Duodenal mucosa (tissue), 2 donors: ENCODE measurements at regions not wholly inside any gene's neighbourhood (a gene's known extent, or its start where the extent isn't known, plus 50 kb on each side); places are given as distances from the start of the nearest gene placed in this dataset.
"Not testable (repeated sequence)": the region's sequence is repeated elsewhere in the genome, so short reads cannot be mapped to it uniquely, and the experiment has no call there.

Experiments
- H3K27ac ChIP-seq: one replicate; pipeline ENCODE4 v1.7.0; 2013; ENCODE audit warnings: low read depth, low read length
- H3K27me3 ChIP-seq, 2 donors: one replicate each; pipeline ENCODE4 v1.7.0; 2013; ENCODE audit warnings: low read length in 2 of 2, control low read depth in 1 of 2; ENCODE audit not compliant: insufficient read depth in 2 of 2, control insufficient read depth in 1 of 2
- H3K36me3 ChIP-seq, 2 donors: one replicate each; pipeline ENCODE4 v1.7.0; 2013; ENCODE audit warnings: low read length in 2 of 2, control low read depth in 1 of 2; ENCODE audit not compliant: insufficient read depth in 2 of 2, control insufficient read depth in 1 of 2
- H3K4me1 ChIP-seq, 2 donors: one replicate each; pipeline ENCODE4 v1.7.0; 2013; ENCODE audit warnings: low read length in 2 of 2, control low read depth in 1 of 2; ENCODE audit not compliant: insufficient read depth in 2 of 2, control insufficient read depth in 1 of 2
- H3K4me3 ChIP-seq, 2 donors: one replicate each; pipeline ENCODE4 v1.7.0; 2013; ENCODE audit warnings: low read length in 2 of 2, low read depth in 1 of 2
- H3K9ac ChIP-seq, 2 donors: one replicate each; pipeline ENCODE4 v1.7.0; 2013; ENCODE audit warnings: low read length in 2 of 2, low read depth in 1 of 2
- H3K9me3 ChIP-seq, 2 donors: one replicate each; pipeline ENCODE4 v1.7.0; 2013; ENCODE audit warnings: low read length in 2 of 2, control low read depth in 1 of 2; ENCODE audit not compliant: control insufficient read depth in 1 of 2

DNA sequence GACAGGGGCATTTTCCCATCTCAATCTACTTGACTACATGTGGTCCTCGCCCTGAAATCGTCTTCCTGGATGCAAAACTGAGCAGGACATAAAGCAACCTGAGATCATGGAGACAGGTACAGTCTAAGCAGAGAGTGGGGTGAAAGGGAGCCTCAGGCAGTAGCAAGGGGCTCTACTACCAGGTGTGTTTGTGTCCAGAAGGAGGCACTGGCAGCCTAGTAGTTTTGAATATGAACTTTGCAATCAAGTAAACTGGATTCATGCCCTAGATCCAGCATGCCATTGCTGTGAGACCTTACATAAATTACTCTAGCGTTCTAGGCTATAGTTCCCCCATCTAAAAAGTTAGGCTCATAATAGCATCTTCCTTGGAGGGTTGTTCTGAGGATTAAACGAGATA, 147.4 kb downstream of the TXNL1 start:
- Histone ChIP-seq H3K4me3 (no peak overlapping the region), H3K9me3 (no peaks in the 10 kb centered on the region), H3K9ac (no peak overlapping the region), H3K27me3 (no peaks in the 10 kb centered on the region), H3K4me1 (no peaks in the 10 kb centered on the region), H3K36me3 (no peaks in the 10 kb centered on the region), H3K27ac (no peak overlapping the region)

DNA sequence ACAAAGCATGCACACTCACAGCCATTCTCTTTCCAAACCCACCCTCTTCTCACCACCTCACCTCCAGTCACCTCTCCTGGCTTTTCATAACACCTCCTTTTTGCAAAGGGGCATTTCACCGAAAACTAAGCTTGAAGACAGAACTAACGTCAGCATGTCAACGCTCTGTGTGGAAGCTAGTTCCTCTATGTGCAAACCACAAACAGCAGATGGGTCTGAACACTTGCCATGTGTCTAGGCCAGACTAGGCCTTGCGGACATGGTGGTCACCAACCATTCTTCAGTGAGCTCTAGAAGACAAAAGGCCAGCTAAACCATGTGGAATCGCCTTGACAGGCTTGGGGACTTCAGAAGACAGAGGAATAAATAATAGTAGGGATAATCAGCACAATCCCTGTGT, 148.5 kb downstream of the TXNL1 start:
- Histone ChIP-seq H3K9ac (no peak overlapping the region), H3K4me3 (no peak overlapping the region), H3K4me1 (no peaks in the 10 kb centered on the region), H3K27ac (no peak overlapping the region), H3K9me3 (no peaks in the 10 kb centered on the region), H3K36me3 (no peaks in the 10 kb centered on the region), H3K27me3 (no peaks in the 10 kb centered on the region)

DNA sequence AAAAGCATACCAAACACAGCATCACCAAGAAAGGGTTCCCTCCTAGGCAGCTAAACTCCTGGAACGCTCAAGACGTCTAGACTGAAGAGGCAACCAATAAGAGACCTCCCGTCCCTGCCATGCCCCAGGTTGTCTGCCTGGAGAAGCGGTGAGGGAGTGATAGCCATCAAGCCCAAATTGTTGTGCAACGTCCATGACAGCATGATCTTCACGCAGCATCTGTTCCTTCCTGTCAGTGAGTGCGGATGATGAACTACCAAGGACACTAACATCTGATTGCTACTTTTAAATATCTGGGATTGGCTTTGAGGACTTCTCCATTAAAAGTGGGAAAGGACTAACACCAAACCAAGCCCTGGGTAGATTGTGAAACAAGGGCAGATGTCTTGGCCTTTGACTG, 149.7 kb downstream of the TXNL1 start:
- no peak overlapping the region for H3K4me3 ChIP-seq
- H3K27me3 ChIP-seq, result no peaks in the 10 kb centered on the region
- H3K9me3 ChIP-seq, result no peaks in the 10 kb centered on the region
- no peak overlapping the region for H3K9ac ChIP-seq
- H3K27ac ChIP-seq, result no peak overlapping the region
- H3K4me1 ChIP-seq, result no peaks in the 10 kb centered on the region
- H3K36me3 ChIP-seq, result no peaks in the 10 kb centered on the region

DNA sequence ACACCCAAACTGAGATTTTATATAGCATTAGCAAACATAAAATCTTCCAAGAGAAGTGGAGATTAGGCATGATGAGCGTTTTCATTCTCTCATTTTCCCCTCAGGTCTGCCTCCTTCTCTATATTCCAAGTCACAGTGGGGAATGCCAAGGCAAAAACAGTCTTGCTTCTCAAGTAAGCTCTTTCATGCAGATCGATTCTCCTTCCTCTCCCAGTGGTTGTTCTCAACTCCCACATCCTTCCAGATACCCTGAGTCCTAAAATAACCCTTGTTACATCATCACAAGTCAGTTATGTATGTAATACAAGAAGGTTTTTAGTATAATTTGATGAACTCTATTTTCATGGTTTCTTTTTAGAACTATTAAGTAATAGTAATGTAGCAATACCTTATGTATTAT, 150.6 kb downstream of the TXNL1 start:
- no peak overlapping the region for H3K4me3 ChIP-seq
- no peaks in the 10 kb centered on the region for H3K9me3 ChIP-seq
- no peak overlapping the region for H3K27ac ChIP-seq
- H3K27me3 ChIP-seq, result no peaks in the 10 kb centered on the region
- no peaks in the 10 kb centered on the region for H3K36me3 ChIP-seq
- H3K9ac ChIP-seq, result no peak overlapping the region
- H3K4me1 ChIP-seq, result no peaks in the 10 kb centered on the region

DNA sequence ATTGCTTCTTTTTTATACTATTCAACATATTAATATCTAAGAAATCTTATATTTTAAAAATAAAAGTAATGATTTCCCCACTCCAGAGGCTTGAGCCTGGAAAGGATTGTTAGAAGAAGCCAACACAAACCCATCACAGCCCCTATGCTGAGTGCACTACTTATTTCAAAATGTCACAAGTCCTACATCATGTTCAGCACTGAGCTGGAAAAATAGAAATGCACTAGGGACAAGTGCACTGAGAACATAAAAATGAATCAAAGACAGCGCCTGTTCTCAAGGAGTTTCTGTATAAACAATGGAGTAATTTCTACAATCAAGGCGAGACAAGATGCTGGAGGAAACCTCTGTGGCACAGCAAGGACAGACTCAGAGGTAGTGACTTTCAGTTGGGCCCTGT, 155.0 kb downstream of the TXNL1 start:
- Histone ChIP-seq H3K4me3 (no peak overlapping the region), H3K27ac (no peak overlapping the region)

DNA sequence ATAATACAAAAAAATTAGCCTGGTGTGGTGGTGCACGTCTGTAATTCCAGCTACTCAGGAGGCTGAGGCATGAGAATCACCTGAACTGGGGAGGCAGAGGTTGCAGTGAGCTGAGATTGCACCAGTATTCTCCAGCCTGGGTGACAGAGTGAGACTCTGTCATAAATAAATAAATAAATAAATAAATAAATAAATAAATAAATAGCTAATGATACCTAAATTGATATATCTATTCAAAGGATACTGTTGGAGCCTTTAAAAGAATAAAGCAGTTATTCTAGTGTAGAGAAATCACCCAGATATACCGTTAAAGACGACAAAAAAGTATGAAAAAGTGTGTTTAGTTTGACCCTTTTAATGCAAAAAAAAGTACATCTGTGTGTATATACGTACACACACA, 155.6 kb downstream of the TXNL1 start:
- H3K9ac ChIP-seq, result not testable (repeated sequence)

More for the DNA sequence above, 155.0 kb downstream of the TXNL1 start:
- Histone ChIP-seq H3K4me1 (no peaks in the 10 kb centered on the region), H3K9ac (no peak overlapping the region), H3K36me3 (no peaks in the 10 kb centered on the region), H3K9me3 (no peaks in the 10 kb centered on the region), H3K27me3 (no peaks in the 10 kb centered on the region)

DNA sequence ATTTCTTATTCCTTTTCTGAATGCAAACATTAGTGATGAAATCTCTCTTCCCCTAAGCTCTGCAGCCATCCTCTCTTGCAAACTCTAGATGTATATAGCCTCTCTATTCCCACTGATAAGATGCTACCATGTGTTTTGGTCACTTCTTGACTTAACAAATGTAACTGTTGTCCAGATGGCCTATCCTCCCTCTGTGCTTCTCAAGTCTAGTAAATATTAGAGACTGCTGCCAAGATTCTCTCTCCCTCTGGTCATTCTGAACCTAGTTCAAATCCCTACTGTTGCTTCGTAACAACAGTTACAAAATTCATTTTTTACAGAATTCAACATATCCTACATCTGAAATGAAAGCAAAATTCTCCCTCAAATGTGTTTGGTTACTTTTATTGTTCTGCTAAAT, 156.6 kb downstream of the TXNL1 start:
- no peak overlapping the region for H3K4me3 ChIP-seq
- no peaks in the 10 kb centered on the region for H3K4me1 ChIP-seq
- no peaks in the 10 kb centered on the region for H3K27me3 ChIP-seq
- no peak overlapping the region for H3K27ac ChIP-seq
- no peaks in the 10 kb centered on the region for H3K9me3 ChIP-seq
- H3K9ac ChIP-seq, result no peak overlapping the region
- H3K36me3 ChIP-seq, result no peaks in the 10 kb centered on the region

More for the DNA sequence above, 155.6 kb downstream of the TXNL1 start:
- not testable (repeated sequence) for H3K9me3 ChIP-seq, H3K4me3 ChIP-seq, H3K27ac ChIP-seq, H3K36me3 ChIP-seq, H3K27me3 ChIP-seq, H3K4me1 ChIP-seq

DNA sequence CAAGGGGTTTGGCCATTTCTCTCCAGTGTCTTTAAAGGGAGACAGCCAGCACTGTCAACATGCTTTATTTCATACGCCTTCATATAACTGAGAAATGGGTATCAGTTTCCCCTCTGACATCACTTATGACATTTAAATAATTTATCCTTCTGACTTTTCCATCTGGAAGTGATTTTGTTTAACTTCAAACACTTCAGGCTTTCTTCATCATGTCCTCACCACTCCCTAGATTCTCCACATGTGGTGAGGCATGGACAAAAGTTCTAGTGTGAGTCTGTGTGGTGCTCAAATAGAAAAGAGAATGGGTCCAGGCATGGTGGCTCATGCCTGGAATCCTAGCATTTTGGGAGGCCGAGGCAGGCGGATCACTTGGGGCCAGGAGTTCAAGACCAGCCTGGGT, 158.6 kb downstream of the TXNL1 start:
- Histone ChIP-seq H3K4me3 (no peak overlapping the region), H3K9ac (no peak overlapping the region), H3K27ac (no peak overlapping the region), H3K36me3 (no peaks in the 10 kb centered on the region), H3K4me1 (no peaks in the 10 kb centered on the region), H3K27me3 (no peaks in the 10 kb centered on the region), H3K9me3 (no peaks in the 10 kb centered on the region)

DNA sequence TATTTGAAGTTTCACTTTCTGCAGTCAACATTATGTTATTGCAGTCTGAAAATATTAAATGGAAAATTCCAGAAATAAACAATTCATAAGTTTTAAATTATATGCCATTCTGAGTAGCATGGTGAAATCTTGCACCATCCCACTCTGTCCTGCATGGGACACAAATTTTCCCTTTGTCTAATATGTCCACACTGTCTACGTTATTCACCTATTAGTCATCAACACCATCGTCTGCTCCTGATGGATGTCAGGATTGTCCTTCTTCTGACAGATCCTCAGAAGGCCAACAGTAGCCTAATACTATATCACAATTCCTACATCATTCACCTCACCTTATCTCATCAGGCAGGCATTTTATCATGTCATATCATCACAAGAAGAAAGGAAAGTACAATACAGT, 163.1 kb downstream of the TXNL1 start:
- no peaks in the 10 kb centered on the region for H3K4me1 ChIP-seq
- H3K9me3 ChIP-seq, result no peaks in the 10 kb centered on the region
- no peaks in the 10 kb centered on the region for H3K27me3 ChIP-seq
- H3K36me3 ChIP-seq, result no peaks in the 10 kb centered on the region
- H3K9ac ChIP-seq, result no peak overlapping the region
- no peak overlapping the region for H3K4me3 ChIP-seq
- no peak overlapping the region for H3K27ac ChIP-seq

DNA sequence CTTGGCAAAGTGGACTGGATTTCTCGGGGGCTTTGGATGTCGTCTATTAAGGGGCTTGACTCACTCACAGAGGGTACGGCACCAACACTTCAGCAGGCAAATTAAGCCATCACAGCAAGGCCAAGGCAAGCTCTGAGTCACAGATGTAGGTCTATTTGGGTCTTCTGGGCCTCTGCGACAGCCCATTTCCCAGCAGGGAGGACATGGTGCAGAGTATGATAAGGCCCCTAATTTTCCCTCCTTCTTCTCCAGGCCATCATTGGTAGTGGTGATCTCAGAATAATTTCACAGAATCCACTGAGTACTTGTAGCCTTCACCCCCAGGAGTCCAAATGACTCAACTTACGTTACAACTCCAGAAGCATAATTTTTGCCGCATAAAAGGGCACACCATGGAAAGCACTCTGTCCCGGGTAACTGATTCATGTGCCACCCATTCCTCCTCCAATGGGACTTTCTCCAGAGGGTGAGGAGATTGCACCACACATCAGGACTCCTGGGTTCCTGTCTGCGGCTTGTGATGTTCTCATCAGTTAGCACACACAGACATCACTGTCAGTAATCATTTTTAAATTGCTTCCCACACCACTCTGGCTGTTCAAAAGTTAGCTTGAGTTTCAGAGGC, 164.9 kb downstream of the TXNL1 start:
- H3K36me3 ChIP-seq, result no peaks in the 10 kb centered on the region
- H3K27me3 ChIP-seq, result no peaks in the 10 kb centered on the region
- H3K4me1 ChIP-seq, result no peaks in the 10 kb centered on the region
- no peak overlapping the region for H3K27ac ChIP-seq
- no peaks in the 10 kb centered on the region for H3K9me3 ChIP-seq
- no peak overlapping the region for H3K4me3 ChIP-seq
- no peak overlapping the region for H3K9ac ChIP-seq
